GM04503 (cell line): ENCODE measurements at regions not wholly inside any gene's neighbourhood (a gene's known extent, or its start where the extent isn't known, plus 50 kb on each side); places are given as distances from the start of the nearest gene placed in this dataset.
"Not testable (repeated sequence)": the region's sequence is repeated elsewhere in the genome, so short reads cannot be mapped to it uniquely, and the experiment has no call there.

ENCODE experiments used
- DNase-seq: peaks from one replicate; pipeline ENCODE4 v3.0.0-alpha.2; 2012; ENCODE audit warnings: low read depth

- no peak for DNase-seq
Measured at GRCh38 chr16:75996491-75996890, 270.2 kb upstream of the CPHXL start.

DNA sequence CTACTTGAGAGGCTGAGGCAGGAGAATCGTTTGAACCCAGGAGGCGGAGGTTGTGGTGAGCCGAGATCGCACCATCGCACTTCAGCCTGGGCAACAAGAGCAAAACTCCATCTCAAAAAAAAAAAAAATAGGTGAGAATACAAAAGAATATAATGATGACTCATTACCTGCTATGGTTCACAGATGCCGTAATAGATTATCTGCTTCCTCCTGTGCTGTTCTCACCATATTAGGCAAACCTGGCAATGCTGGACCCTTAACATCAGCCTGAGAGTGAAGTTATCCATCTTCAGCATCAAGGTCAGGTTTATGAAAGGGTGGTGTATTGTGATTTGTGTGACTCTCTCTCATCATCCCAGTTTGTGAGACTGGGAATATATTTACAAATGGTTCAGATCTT lies 271.3 kb upstream of the CPHXL start:
- DNase-seq = no peak

DNA sequence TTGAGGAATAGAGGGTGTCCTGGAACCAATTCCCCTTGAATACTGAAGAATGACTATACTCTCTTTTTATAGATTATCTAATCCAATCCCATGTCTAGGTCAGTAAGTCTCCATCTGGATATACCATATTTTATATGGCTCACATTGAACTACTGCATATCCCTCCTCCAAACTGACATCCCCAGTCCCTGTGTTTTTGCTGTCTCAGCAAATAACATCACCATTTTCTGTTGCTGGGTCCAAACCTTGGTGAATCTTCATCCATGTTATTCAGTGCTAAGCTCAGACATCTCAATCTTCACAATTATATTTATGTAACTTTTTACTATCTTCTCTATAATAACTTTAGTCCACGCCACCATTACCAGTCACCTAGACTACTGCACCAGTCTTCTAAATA lies 269.6 kb upstream of the CNTNAP4 start:
- DNase-seq = no peak

DNA sequence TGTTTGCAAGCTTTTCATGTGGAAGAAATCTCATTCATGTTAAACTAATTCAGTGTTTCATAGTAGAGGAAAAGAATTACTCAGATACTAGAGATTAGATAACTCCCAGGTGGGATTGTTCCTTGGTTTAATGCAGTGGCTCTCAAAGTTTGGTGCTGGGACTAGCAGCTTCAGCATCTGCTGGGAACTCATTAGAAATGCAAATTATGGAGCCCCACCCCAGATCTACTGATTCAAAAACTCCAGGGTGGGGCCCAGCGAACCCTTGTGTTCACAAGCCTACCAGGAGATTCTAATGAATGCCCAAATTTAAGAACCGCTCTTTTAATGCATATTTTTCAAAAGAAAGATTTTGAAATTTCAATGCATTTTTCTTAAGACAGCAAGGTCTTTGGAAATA lies 253.4 kb upstream of the CNTNAP4 start:
- no peak for DNase-seq

DNA sequence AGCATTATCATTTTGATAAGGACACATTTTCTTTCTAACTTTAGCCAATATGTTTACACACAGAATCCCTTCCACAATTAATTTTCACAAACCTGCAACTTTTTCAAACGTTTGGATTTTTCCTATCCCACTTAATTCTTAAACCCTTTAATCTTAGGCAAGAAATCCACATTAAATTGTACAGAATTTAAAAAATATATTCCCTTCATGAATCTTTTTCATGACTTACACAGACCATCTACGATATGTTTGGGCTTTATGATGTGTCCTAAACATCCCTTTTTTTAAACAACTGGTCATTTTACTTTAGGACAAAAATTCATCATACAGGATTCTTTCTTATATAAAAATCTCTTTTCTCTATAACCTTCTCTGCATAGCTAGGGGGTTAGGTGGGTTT lies 241.5 kb upstream of the CNTNAP4 start:
- DNase-seq = no peak

GRCh38 chr16:76038097-76038496 lies 239.1 kb upstream of the CNTNAP4 start:
- no peak for DNase-seq

- no peak for DNase-seq
Measured at GRCh38 chr16:76052725-76053124, 224.5 kb upstream of the CNTNAP4 start.

GRCh38 chr16:76059186-76059585 lies 218.0 kb upstream of the CNTNAP4 start:
- no peak for DNase-seq

DNA sequence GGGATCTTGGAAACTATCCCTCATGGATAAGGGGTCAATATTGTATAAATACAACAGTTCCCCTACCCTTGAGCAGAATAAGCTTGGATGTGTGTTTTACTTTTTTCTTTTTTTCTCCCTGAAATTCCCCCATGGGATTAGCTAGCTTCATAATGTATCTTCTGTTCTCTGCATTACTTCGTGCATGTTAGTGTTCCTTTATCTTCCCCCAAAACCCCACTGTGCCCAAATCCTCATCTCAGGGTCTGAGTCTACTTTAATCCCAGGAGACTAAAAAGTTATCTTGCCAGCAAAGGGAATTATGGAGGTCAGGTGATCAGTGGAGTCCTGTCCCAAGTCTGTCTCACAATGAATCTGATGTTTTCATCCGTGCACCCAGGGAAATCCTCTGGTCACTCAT lies 217.5 kb upstream of the CNTNAP4 start:
- DNase-seq = no peak

- no peak for DNase-seq
Measured at GRCh38 chr16:76071690-76072089, 205.5 kb upstream of the CNTNAP4 start.

DNA sequence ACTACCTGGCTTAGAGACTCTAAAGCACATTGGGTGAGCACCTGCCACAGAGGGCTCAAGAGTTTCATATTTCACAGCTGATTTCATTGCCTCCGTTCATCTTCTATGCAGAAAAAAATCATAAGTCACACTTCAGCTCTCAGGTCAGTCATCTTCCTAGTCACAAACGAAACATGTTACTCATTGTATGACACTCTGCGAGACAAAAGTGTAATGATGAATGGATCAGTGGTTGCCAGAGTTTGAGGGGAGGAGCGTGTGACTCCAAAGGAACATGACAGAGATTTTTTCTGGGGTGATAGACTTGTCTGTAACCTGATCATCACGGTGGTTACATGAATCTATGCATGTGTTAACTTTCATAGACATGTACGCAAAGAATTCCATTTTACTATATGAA lies 195.2 kb upstream of the CNTNAP4 start:
- no peak for DNase-seq

GRCh38 chr16:76106647-76107046 lies 170.6 kb upstream of the CNTNAP4 start:
- no peak for DNase-seq

GRCh38 chr16:76108460-76108859 lies 168.7 kb upstream of the CNTNAP4 start:
- no peak for DNase-seq

- DNase-seq = no peak
Measured at GRCh38 chr16:76114681-76115080, 162.5 kb upstream of the CNTNAP4 start.

DNA sequence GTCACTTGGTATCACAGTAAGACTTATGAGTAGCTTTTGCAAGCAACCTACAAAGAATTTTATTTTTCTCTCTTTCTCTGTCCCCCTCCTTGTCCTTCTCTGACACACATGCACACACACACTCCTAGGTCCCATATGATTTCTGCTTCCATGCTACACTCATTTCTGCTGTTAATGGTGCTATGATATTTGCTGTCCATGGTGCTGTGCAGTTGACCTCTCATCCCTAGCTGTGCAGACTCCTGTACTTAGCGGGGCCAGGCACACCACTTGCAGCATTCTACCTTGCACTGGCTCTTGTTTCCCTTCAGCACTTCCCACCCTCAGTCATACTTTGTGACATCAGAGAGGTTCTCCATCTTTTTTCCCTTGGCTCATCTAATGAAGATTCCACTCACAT lies 158.9 kb upstream of the CNTNAP4 start:
- DNase-seq = no peak

DNA sequence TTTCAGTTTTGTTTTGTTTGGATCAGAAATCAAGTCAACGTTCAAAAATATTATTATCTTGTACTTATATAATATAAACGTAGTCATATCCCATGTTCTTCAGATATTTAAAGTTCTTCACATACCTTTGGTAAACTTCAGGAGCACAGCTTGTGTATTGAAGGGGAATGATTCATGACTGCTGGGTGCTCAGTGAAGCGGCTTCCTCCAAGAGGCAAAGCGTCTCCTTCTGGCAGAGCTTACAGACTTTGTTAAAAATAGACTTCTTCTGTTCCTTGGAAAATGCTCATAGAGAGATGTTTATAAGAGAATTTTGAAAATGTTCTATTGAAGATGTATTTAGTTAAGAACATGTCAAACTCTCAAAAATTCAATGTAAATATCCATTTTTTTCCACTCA lies 155.6 kb upstream of the CNTNAP4 start:
- DNase-seq = no peak

DNA sequence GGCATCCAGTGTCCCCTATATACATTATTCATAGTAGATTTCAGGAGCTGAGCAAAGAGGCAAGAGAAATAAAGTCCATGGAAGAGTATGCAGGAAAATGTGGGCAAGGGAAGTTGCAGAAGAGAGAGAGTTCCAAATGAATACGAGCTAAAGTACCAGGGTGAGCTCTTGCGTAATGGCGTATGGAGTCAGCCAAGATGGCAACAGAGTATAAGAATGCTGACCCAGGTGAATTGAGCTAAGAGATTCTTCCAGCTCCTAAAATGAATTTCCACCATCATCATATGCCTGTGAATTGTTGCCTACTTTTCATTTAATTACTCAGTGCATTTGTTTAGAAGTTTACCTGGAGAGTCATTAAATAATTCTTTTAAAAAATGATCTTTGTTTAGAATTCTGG lies 153.2 kb upstream of the CNTNAP4 start:
- no peak for DNase-seq

GRCh38 chr16:76125871-76126270 lies 151.3 kb upstream of the CNTNAP4 start:
- no peak for DNase-seq

DNA sequence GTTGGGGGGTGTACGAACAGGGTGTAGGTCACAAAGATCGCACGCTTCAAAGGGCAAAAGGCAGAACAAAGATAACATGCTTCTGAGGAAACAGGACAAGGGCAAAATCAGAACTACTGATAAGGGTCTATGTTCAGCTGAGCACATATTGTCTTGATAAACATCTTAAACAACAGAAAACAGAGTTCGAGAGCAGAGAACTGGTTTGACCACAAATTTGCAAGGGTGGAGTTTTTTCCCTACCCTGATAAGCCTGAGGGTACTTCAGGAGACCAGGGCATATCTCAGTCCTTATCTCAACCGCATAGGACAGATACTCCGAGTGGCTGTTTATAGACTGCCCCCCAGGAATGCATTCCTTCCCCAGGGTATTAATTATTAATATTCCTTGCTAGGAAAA lies 139.1 kb upstream of the CNTNAP4 start:
- not testable (repeated sequence) for DNase-seq

GRCh38 chr16:76157629-76158028 lies 119.6 kb upstream of the CNTNAP4 start:
- DNase-seq = no peak

GRCh38 chr16:76162046-76162445 lies 115.2 kb upstream of the CNTNAP4 start:
- DNase-seq = no peak

DNA sequence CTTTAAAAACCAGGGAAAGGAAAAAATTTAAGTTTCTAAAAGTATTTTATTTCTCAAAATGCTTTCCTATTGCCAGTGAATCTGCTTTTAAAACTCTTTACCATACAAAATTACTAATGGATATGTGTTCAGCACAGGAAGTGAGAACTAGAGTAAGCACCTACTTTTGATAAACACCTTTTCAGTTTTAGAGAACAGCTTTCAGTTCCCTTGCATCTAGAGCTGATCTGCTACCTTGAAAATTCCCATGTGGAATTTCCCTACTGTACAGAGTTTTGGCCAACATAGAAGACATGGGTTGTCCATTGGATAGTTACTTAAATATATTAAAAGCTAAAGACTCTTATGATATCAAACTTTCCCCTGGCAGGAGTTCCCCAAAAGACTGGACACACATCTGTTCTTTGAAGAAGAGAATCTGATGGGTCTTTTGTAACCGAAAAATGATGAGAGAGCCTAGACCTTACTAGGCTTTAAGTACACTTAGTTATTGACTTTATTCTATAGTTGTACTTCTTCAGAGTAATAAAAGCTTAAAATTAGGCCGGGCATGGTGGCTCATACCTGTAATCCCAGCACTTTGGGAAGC lies 112.1 kb upstream of the CNTNAP4 start:
- no peak for DNase-seq

GRCh38 chr16:76175718-76176117 lies 101.5 kb upstream of the CNTNAP4 start:
- no peak for DNase-seq

DNA sequence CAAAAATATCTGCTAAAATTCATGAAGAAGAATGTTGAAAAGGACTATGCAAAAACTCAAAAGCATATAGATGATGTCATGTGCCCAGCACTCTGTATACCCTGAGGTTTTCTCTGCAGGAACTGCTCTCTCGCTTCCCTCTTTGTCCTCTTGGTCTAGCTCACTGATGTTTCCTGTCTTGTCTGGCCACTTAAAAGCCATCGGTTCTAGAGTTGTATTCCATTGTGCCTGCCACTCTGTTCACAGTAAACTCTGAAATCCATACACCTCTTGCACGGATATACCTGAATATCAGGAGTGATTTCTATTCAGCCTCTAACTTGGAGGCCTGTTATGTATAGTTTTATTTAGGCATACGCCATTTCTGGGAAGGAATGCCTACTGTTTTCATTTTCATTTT lies 101.0 kb upstream of the CNTNAP4 start:
- DNase-seq = no peak

GRCh38 chr16:76176616-76177015 lies 100.6 kb upstream of the CNTNAP4 start:
- DNase-seq = no peak
